HG03354 (cell line): ENCODE measurements at regions not wholly inside any gene's neighbourhood (a gene's known extent, or its start where the extent isn't known, plus 50 kb on each side); places are given as distances from the start of the nearest gene placed in this dataset.

Experiments
- ATAC-seq: cut with Tn5 transposase; IDR thresholded peaks from one replicate; pipeline ENCODE4 v1.9.1; 2021; ENCODE audit warnings: mild to moderate bottlenecking; ENCODE audit not compliant: unreplicated experiment, poor library complexity, severe bottlenecking

GRCh38 chr12:114933428-114934160, 249.6 kb upstream of the TBX3 start:
- no peak for ATAC-seq

- ATAC-seq: no peak
Observed at GRCh38 chr12:114932806-114933205, 248.8 kb upstream of the TBX3 start.

GRCh38 chr12:114931025-114931424, 247.1 kb upstream of the TBX3 start:
- ATAC-seq: no peak

- ATAC-seq: no peak
Observed at GRCh38 chr12:114926341-114926740, 242.4 kb upstream of the TBX3 start.

GRCh38 chr12:114924946-114925475, 241.0 kb upstream of the TBX3 start:
- no peak for ATAC-seq

- no peak for ATAC-seq
Observed at GRCh38 chr12:114921781-114922180, 237.8 kb upstream of the TBX3 start.

GRCh38 chr12:114920771-114921554, 237.0 kb upstream of the TBX3 start:
- ATAC-seq: no peak

- no peak for ATAC-seq
Observed at GRCh38 chr12:114919479-114919878, 235.5 kb upstream of the TBX3 start.

GRCh38 chr12:114918535-114919233, 234.7 kb upstream of the TBX3 start:
- no peak for ATAC-seq

GRCh38 chr12:114917953-114918352, 234.0 kb upstream of the TBX3 start:
- no peak for ATAC-seq

- ATAC-seq: no peak
Observed at GRCh38 chr12:114917307-114917706, 233.3 kb upstream of the TBX3 start.

- ATAC-seq: no peak
Observed at GRCh38 chr12:114916541-114916940, 232.6 kb upstream of the TBX3 start.

GRCh38 chr12:114916124-114916523, 232.1 kb upstream of the TBX3 start:
- ATAC-seq: no peak

GRCh38 chr12:114913871-114914801, 230.2 kb upstream of the TBX3 start:
- ATAC-seq: no peak

GRCh38 chr12:114912811-114913210, 228.8 kb upstream of the TBX3 start:
- no peak for ATAC-seq

GRCh38 chr12:114911196-114911595, 227.2 kb upstream of the TBX3 start:
- ATAC-seq: no peak

- no peak for ATAC-seq
Observed at GRCh38 chr12:114904254-114905003, 220.5 kb upstream of the TBX3 start.

- ATAC-seq: no peak
Observed at GRCh38 chr12:114903083-114903691, 219.2 kb upstream of the TBX3 start.
